ENCODE measurements at regions not wholly inside any gene's neighbourhood (a gene's known extent, or its start where the extent isn't known, plus 50 kb on each side); places are given as distances from the start of the nearest gene placed in this dataset.

DNA sequence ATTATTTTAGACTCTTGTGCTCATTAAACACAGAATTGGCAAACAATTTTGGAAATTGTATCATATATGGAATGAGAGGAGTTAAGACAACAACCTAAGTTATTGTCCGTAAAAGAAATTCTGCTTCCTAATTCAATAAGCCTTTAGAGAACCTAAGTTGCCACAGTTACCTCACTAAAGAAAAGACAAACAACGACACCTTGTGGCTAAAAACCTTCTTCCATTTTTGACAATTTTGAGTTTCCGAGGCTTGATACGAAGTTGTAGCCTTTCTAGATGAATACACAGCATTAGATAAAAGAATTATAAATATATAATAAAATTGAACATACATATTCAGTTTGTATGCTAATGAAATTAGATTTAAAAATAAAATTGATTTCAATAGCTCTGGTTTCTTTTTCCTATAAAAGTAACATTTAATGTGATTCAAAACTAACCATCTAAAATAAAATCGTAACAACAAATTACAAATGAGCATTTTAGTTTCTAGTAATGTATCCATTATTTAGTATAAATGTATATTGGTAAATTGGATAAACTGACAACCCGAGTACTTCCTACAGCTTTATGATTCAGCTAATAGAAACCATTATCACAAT is 275.1 kb downstream of the GPM6A start:
- TF ChIP-seq FOXP4 (CRISPR knock-in tag; IDR thresholded peaks at IDR 0.05; ENCODE audit: borderline replicate concordance) (no peak), NRF1 (conservative IDR thresholded peaks at IDR 0.05 in 1 of 2, IDR thresholded peaks at IDR 0.05 in 1 of 2) (no peak), ZBED1 (IDR thresholded peaks at IDR 0.05) (no peak), HNRNPLL (IDR thresholded peaks at IDR 0.05; ENCODE audit: low read depth, low read length, poor library complexity, severe bottlenecking) (no peak), EZH2 (IDR thresholded peaks at IDR 0.05; ENCODE audit: borderline replicate concordance, low read depth, low read length) (no peak), CTCF (IDR thresholded peaks at IDR 0.05 in 2 of 3, conservative IDR thresholded peaks at IDR 0.05 in 1 of 3; ENCODE audit: insufficient read depth in 2 of 3, low read depth in 1 of 3, low read length in 3 of 3) (peak in 1 of 3 experiments; percentile 41; a peak in 2 of 6 replicates), EGR1 (conservative IDR thresholded peaks at IDR 0.05) (no peak), NR1H2 (CRISPR knock-in tag; IDR thresholded peaks at IDR 0.05) (no peak), ZNF263 (CRISPR knock-in tag; IDR thresholded peaks at IDR 0.05; ENCODE audit: borderline replicate concordance) (no peak), SMAD3 (CRISPR knock-in tag; conservative IDR thresholded peaks at IDR 0.05) (no peak)
- TF ChIP-seq, protein P1, sequence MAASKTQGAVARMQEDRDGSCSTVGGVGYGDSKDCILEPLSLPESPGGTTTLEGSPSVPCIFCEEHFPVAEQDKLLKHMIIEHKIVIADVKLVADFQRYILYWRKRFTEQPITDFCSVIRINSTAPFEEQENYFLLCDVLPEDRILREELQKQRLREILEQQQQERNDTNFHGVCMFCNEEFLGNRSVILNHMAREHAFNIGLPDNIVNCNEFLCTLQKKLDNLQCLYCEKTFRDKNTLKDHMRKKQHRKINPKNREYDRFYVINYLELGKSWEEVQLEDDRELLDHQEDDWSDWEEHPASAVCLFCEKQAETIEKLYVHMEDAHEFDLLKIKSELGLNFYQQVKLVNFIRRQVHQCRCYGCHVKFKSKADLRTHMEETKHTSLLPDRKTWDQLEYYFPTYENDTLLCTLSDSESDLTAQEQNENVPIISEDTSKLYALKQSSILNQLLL (CRISPR knock-in tag; IDR thresholded peaks at IDR 0.05; ENCODE audit: borderline replicate concordance) = no peak
- TF ChIP-seq, protein P2, sequence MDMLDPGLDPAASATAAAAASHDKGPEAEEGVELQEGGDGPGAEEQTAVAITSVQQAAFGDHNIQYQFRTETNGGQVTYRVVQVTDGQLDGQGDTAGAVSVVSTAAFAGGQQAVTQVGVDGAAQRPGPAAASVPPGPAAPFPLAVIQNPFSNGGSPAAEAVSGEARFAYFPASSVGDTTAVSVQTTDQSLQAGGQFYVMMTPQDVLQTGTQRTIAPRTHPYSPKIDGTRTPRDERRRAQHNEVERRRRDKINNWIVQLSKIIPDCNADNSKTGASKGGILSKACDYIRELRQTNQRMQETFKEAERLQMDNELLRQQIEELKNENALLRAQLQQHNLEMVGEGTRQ (CRISPR knock-in tag; IDR thresholded peaks at IDR 0.05) = no peak
- TF ChIP-seq, protein P3, sequence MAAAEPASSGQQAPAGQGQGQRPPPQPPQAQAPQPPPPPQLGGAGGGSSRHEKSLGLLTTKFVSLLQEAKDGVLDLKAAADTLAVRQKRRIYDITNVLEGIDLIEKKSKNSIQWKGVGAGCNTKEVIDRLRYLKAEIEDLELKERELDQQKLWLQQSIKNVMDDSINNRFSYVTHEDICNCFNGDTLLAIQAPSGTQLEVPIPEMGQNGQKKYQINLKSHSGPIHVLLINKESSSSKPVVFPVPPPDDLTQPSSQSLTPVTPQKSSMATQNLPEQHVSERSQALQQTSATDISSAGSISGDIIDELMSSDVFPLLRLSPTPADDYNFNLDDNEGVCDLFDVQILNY (CRISPR knock-in tag; IDR thresholded peaks at IDR 0.05) = no peak

Data from K562 (cell line).